ENCODE measurements at regions not wholly inside any gene's neighbourhood (a gene's known extent, or its start where the extent isn't known, plus 50 kb on each side); places are given as distances from the start of the nearest gene placed in this dataset.

DNA sequence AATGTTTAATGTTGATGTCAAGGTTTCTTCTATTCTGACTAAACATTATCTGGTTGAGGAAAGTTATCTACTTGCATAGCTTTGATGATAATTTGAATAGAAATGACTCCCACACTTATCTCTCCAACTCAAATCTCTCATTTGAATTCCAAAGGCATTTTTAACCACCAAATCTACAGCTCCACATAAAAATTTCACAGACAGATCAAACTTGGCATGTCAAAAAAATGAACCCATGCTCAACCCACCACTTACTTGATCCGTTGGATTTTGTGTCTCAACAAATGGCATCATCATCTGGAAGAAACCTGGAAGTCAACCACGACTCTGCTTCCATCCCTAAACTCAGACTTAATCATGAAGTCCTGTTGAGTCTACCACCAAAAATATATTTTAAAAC lies 1050.4 kb downstream of the EFNB2 start:
- no peak for DNase-seq (ENCODE audit: low read depth in 1 of 2, low spot score in 1 of 2)

GRCh38 chr13:105474983-105475610 lies 1060.4 kb downstream of the EFNB2 start:
- DNase-seq (ENCODE audit: low read depth in 1 of 2, low spot score in 1 of 2): no peak

- DNase-seq (ENCODE audit: low read depth in 1 of 2, low spot score in 1 of 2): no peak
Observed at GRCh38 chr13:105471673-105472072, 1063.8 kb downstream of the EFNB2 start.

- no peak for DNase-seq (ENCODE audit: low read depth in 1 of 2, low spot score in 1 of 2)
Observed at GRCh38 chr13:105466376-105466775, 1069.1 kb downstream of the EFNB2 start.

DNA sequence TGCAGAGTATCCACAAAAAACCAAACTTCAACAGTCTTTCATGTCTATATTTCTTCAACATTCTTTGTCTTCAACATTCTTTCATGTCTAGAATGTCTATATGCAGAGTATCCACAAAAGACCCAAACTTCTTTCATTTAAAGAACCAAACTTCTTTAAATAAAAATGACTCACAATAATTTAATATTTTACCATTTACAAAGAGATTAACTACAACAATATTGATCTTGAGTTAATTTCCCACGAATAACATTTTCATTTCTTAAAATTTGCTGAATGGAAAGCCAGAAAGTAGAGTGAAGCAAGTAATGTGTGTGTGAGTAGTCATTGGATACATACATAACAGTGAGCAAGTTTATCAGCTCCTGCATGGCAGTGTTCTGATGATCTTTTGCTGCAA lies 1069.7 kb downstream of the EFNB2 start, which contains the start of gene DAOA:
Gene DAOA (plus strand): TSS at position 301 of the 400 bp plus-strand sequence.
- no peak for DNase-seq (ENCODE audit: low read depth in 1 of 2, low spot score in 1 of 2)

GRCh38 chr13:105465251-105465650 lies 1070.2 kb downstream of the EFNB2 start:
- DNase-seq (ENCODE audit: low read depth in 1 of 2, low spot score in 1 of 2): no peak

- DNase-seq (ENCODE audit: low read depth in 1 of 2, low spot score in 1 of 2): no peak
Observed at GRCh38 chr13:105464249-105464648, 1071.2 kb downstream of the EFNB2 start.

GRCh38 chr13:105463011-105463501 lies 1072.4 kb downstream of the EFNB2 start:
- DNase-seq (ENCODE audit: low read depth in 1 of 2, low spot score in 1 of 2): no peak

DNA sequence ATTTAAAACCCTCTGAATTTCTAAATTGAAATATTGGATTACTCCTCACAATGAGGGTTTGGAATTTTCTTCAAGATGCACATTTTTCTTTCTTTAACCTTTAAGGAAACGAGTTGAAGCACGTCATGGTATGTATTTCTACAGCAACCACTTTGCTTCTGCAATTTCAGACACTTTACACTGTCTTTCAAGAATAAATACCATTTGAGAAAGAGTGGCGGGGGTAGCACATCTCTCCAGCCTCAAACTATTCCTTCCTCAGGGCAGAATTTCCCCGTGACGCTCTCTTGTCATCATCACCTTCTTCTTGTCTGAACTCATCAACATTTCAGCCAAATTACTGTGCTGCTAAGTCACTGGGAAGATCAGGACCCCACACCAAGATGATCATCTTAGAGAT lies 1073.4 kb downstream of the EFNB2 start:
- DNase-seq (ENCODE audit: low read depth in 1 of 2, low spot score in 1 of 2): no peak

DNA sequence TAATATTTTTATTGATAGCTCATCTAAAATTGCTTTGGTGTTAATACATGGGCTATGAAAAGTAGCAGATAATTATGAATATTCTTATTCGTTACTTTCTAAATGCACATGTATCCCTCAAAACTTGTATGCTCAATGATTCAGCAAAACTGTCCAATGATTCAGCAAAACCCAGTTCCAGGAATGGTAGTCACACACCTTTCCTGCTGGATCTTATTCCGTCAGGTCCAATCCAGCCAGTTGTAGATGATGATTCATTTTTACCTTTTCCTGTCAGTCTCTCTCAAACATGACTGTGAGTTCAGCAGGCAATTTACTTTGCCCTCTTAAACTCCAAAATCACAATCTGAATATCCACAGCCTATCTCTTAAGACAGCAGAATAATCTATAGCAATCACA lies 1082.6 kb downstream of the EFNB2 start:
- DNase-seq (ENCODE audit: low read depth in 1 of 2, low spot score in 1 of 2): no peak

DNA sequence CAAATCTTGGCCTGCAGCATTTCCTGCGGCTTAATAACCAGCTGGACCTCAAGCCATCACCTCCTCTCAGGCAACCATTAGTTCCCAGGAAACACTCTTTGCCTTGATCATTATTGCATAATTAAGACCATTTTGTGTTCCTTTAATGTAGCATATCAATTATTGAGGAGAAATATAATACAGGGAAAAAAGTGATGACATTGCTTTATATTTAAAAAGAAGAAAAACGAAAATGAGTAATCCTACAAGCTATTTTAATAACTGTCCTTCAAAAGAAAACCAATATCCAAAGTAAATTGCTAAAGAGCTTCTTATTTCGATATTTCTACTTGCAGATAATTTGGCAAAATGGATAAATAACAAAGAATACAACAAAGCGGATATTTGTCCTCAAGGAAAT lies 1084.7 kb downstream of the EFNB2 start:
- DNase-seq (ENCODE audit: low read depth in 1 of 2, low spot score in 1 of 2): no peak

GRCh38 chr13:105448811-105449210 lies 1086.7 kb downstream of the EFNB2 start:
- no peak for DNase-seq (ENCODE audit: low read depth in 1 of 2, low spot score in 1 of 2)

DNA sequence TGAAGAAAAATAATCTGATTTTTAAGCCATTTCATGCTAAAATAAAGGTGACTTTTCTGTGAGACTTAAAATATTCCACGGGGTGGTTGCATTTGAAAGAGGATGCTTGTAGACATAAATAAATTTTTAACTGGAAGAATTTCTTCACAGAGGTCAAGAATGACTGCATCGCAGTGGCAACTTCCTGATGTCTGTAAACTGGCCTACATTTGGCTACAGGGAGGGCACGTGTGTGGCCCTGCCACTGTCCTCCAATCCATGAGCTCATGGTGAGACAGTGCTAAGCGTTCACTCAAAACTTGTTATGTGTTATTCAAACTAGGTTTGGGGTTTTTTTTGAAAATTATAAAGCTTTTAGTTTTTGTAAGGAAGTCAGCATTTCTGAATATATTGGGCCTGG lies 1089.3 kb downstream of the EFNB2 start:
- DNase-seq (ENCODE audit: low read depth in 1 of 2, low spot score in 1 of 2): no peak

- no peak for DNase-seq (ENCODE audit: low read depth in 1 of 2, low spot score in 1 of 2)
Observed at GRCh38 chr13:105445796-105446195, 1089.7 kb downstream of the EFNB2 start.

DNA sequence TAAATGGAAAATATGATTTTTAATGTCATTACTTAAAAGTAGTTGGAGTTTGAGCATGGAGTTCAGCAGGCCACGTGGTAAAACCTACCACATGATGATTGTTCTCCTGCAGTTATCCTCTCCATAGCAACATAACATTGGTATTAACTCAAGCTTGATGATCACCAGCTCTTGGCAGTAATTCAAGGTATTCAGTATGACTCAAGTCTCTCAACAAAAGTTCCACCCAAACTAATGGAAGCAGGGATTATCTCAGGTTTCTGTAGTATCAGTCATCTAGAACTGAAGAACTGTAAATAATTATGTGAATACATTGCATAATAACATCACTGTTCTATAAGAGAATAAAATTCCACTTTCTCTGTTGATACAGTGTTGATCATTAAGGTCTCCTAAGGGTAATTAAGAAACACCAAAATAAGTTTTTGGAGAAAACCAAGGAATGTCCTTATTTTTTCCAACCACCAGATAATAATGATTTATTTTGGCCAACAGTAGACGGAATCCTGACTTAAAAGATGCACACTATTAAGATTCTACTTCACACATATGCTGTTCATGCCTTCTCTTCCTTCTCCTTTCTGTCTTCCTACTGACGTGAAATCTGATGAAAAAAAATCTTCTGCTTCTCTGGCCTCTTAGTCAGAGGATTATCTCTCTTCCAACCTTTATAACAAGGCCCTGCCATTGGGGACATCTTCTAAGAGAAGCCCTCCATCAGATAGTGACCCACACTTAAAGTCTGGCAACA lies 1092.3 kb downstream of the EFNB2 start:
- DNase-seq (ENCODE audit: low read depth in 1 of 2, low spot score in 1 of 2): no peak

DNA sequence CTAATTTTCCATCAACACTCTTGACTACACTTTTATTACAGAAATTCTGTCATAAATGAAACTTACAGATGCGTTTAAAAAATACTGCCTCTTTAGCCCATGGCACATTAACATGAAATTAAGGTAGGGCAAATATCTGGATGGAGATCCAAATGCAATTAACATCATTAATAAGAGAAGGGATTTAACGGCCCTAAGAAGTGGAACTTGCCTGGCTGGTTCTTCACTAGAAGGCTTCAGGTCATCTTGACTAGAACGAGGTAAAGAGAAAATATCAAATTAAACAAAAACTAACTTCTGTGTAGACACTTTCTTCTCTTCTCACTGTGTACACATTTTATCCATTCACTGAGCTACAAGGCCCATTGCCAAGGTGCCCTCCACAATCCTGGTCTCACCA lies 1093.4 kb downstream of the EFNB2 start:
- no peak for DNase-seq (ENCODE audit: low read depth in 1 of 2, low spot score in 1 of 2)

DNA sequence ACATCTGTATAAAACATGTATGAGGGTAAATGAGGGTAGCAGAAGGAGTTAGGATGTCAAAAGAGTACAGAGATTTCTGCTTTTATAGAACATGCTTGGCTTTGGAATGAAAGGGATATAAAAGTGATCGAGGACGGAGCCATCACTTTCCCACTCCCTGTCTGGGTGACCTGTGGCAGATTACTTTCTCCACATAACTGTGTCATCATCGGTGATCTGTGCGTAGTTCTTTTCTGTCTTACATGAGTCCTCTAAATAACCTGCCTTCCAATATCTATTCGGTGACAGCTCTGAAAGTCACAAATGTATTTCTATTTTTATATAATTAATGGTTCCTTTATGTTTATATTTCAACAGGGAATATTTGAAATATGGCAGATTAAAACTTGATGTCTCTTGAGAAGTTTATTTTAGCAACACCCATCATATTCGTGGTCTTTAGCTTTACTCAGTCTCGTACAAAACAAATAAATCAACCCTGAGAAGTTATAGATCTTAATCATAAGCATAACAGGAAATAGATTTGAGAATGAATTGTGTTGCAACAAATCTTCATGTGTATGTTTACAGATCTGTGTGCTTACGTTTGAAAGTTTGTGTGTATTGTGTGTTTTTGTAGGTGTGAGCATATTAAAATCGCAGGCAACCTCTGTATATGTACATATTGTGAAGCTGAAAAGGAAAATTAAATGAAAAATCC lies 1094.3 kb downstream of the EFNB2 start:
- DNase-seq (ENCODE audit: low read depth in 1 of 2, low spot score in 1 of 2): no peak

DNA sequence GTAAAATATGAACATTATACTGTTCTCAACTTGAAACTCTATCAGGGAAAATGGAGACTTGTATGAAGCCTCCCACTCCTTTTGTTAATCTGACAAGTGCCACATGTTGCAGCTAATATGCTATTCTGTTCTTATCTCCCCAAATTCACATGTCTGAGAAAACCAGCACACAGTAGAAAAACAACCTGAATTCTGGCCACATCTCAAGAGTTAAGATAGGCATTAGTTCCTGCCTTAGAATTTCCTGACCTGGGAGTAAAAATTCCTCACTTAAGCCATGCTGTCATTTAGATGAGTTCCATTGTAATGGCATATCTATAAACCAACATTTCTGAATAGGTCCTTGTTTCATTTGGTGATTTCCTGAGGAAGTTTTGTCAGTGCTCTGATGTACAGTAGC lies 1098.5 kb downstream of the EFNB2 start:
- DNase-seq (ENCODE audit: low read depth in 1 of 2, low spot score in 1 of 2): no peak

DNA sequence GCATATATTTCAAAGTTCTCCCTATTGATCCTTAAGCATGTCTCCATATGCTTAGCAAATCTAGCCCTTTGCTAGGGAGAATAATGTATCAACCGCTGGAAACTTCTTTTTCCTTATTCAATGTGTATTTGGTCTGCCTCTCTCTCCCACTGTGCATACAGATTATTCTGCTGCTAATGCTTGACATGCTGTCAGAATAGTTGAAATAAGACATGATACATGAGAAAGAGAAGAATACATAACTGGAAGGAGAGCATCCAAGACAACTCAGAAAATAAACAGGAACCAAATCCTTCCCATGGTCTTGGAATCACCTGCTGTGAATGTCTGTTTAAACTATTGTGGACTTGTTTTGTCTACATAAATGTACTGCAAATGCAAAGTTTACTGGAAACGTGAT lies 1103.0 kb downstream of the EFNB2 start:
- no peak for DNase-seq (ENCODE audit: low read depth in 1 of 2, low spot score in 1 of 2)

- DNase-seq (ENCODE audit: low read depth in 1 of 2, low spot score in 1 of 2): no peak
Observed at GRCh38 chr13:105428811-105429210, 1106.7 kb downstream of the EFNB2 start.

DNA sequence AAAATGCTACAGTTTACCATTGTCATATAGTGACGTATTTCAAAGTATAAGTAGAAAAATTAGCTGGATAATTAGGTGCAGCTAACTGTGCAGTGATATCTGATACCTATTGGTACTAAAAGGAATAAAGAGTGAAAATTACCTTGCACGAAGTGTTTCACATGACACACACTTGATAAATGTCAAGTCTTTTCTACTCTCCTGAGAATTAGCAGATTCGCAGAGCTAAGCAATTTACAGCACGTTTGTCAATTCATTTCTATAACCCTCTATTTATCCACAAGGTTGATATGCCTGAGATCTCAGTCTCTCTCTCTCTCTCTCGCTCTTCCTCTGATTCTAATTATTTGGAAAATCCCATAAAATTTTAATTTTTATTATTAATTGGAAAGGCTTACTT lies 1109.0 kb downstream of the EFNB2 start:
- no peak for DNase-seq (ENCODE audit: low read depth in 1 of 2, low spot score in 1 of 2)

- no peak for DNase-seq (ENCODE audit: low read depth in 1 of 2, low spot score in 1 of 2)
Observed at GRCh38 chr13:105414639-105415038, 1120.8 kb downstream of the EFNB2 start.
